HEK293 (cell line): ENCODE measurements at regions not wholly inside any gene's neighbourhood (a gene's known extent, or its start where the extent isn't known, plus 50 kb on each side); places are given as distances from the start of the nearest gene placed in this dataset.
"Not testable (repeated sequence)": the region's sequence is repeated elsewhere in the genome, so short reads cannot be mapped to it uniquely, and the experiment has no call there.

ENCODE experiments used
- BCL6B ChIP-seq: fragments of 450-650 bp; formaldehyde crosslinking; IDR thresholded peaks from 2 replicates; pipeline ENCODE4 v1.5.1; 2017; ENCODE audit warnings: missing biosample characterization, missing genetic modification characterization
- CTCF ChIP-seq: fragments of 450-650 bp; formaldehyde crosslinking; IDR thresholded peaks from 2 replicates; pipeline ENCODE4 v1.5.1; 2016; ENCODE audit warnings: missing biosample characterization, missing genetic modification characterization
- KLF10 ChIP-seq: fragments of 450-650 bp; IDR thresholded peaks from 2 replicates; pipeline ENCODE4 v1.5.1; 2018; ENCODE audit warnings: missing biosample characterization, mild to moderate bottlenecking, missing genetic modification characterization
- PBX3 ChIP-seq: sonication (generic); formaldehyde crosslinking; IDR thresholded peaks from 2 replicates; pipeline ENCODE4 v1.8.1; 2022; ENCODE audit warnings: mild to moderate bottlenecking, moderate library complexity, missing genetic modification reagents
- PRDM6 ChIP-seq: fragments of 450-650 bp; formaldehyde crosslinking; IDR thresholded peaks from 2 replicates; pipeline ENCODE4 v1.5.1; 2017; ENCODE audit warnings: missing biosample characterization, missing genetic modification characterization
- SALL2 ChIP-seq: fragments of 450-650 bp; formaldehyde crosslinking; IDR thresholded peaks from 2 replicates; pipeline ENCODE4 v1.5.0; 2017; ENCODE audit warnings: missing biosample characterization, mild to moderate bottlenecking, missing genetic modification characterization, borderline replicate concordance
- TRIM28 ChIP-seq: IDR thresholded peaks from 2 replicates; pipeline ENCODE4 v1.6.1; 2011; ENCODE audit warnings: low read length, control low read depth, borderline replicate concordance
- ZBTB21 ChIP-seq: fragments of 450-650 bp; formaldehyde crosslinking; IDR thresholded peaks from 2 replicates; pipeline ENCODE4 v1.5.1; 2017; ENCODE audit warnings: missing biosample characterization, missing genetic modification characterization
- ZNF114 ChIP-seq: fragments of 450-650 bp; formaldehyde crosslinking; IDR thresholded peaks from 2 replicates; pipeline ENCODE4 v1.5.0; 2017; ENCODE audit warnings: missing biosample characterization, missing genetic modification characterization
- ZNF350 ChIP-seq: fragments of 450-650 bp; formaldehyde crosslinking; IDR thresholded peaks from 2 replicates; pipeline ENCODE4 v1.5.0; 2017; ENCODE audit warnings: missing biosample characterization, mild to moderate bottlenecking, missing genetic modification characterization
- ZNF513 ChIP-seq: fragments of 450-650 bp; IDR thresholded peaks from 2 replicates; pipeline ENCODE4 v1.5.1; 2018; ENCODE audit warnings: missing biosample characterization, missing genetic modification characterization
- ZNF843 ChIP-seq: fragments of 450-650 bp; formaldehyde crosslinking; IDR thresholded peaks from 2 replicates; pipeline ENCODE4 v1.5.1; 2016; ENCODE audit warnings: missing biosample characterization, missing genetic modification characterization
- ZSCAN5A ChIP-seq: fragments of 450-650 bp; formaldehyde crosslinking; IDR thresholded peaks from 2 replicates; pipeline ENCODE4 v1.5.1; 2016; ENCODE audit warnings: missing biosample characterization, missing genetic modification characterization
- ZXDB ChIP-seq: fragments of 450-650 bp; formaldehyde crosslinking; IDR thresholded peaks from 2 replicates; pipeline ENCODE4 v1.5.1; 2016; ENCODE audit warnings: missing biosample characterization, missing genetic modification characterization

GRCh38 chr15:20334451-20334850, 207.1 kb downstream of the GOLGA6L6 start:
- TF ChIP-seq TRIM28; BCL6B; CTCF (tag by site-specific recombination); ZNF843 (tag by site-specific recombination); ZNF350 (tag by site-specific recombination); ZNF114 (tag by site-specific recombination); PBX3 (CRISPR knock-in tag); ZSCAN5A (tag by site-specific recombination); ZNF513; ZXDB; PRDM6 (tag by site-specific recombination); SALL2 (tag by site-specific recombination); ZBTB21 (tag by site-specific recombination); KLF10 (tag by site-specific recombination): not testable (repeated sequence)
